ENCODE measurements at regions not wholly inside any gene's neighbourhood (a gene's known extent, or its start where the extent isn't known, plus 50 kb on each side); places are given as distances from the start of the nearest gene placed in this dataset.
"Not testable (repeated sequence)": the region's sequence is repeated elsewhere in the genome, so short reads cannot be mapped to it uniquely, and the experiment has no call there.

GRCh38 chr5:143533978-143534760 is 130.7 kb upstream of the NR3C1 start:
- DNase-seq (ENCODE audit: low spot score): no peak

GRCh38 chr5:143533475-143533874 is 130.0 kb upstream of the NR3C1 start:
- DNase-seq (ENCODE audit: low spot score): no peak

- DNase-seq (ENCODE audit: low spot score): no peak
Observed at GRCh38 chr5:143527808-143528207, 124.3 kb upstream of the NR3C1 start.

- DNase-seq (ENCODE audit: low spot score): no peak
Observed at GRCh38 chr5:143525176-143525575, 121.7 kb upstream of the NR3C1 start.

- no peak for DNase-seq (ENCODE audit: low spot score)
Observed at GRCh38 chr5:143524338-143524945, 121.0 kb upstream of the NR3C1 start.

GRCh38 chr5:143521846-143522400 is 118.4 kb upstream of the NR3C1 start:
- no peak for DNase-seq (ENCODE audit: low spot score)

GRCh38 chr5:143521141-143521540 is 117.7 kb upstream of the NR3C1 start:
- no peak for DNase-seq (ENCODE audit: low spot score)

GRCh38 chr5:143519215-143519614 is 115.7 kb upstream of the NR3C1 start:
- not testable (repeated sequence) for DNase-seq (ENCODE audit: low spot score)

- DNase-seq (ENCODE audit: low spot score): not testable (repeated sequence)
Observed at GRCh38 chr5:143517824-143518223, 114.3 kb upstream of the NR3C1 start.

- DNase-seq (ENCODE audit: low spot score): no peak
Observed at GRCh38 chr5:143516249-143516648, 112.8 kb upstream of the NR3C1 start.

- DNase-seq (ENCODE audit: low spot score): no peak
Observed at GRCh38 chr5:143515829-143516228, 112.3 kb upstream of the NR3C1 start.

- no peak for DNase-seq (ENCODE audit: low spot score)
Observed at GRCh38 chr5:143514616-143515335, 111.3 kb upstream of the NR3C1 start.

GRCh38 chr5:143513720-143514119 is 110.2 kb upstream of the NR3C1 start:
- no peak for DNase-seq (ENCODE audit: low spot score)

GRCh38 chr5:143511736-143512135 is 108.2 kb upstream of the NR3C1 start:
- DNase-seq (ENCODE audit: low spot score): no peak

GRCh38 chr5:143509758-143510221 is 106.3 kb upstream of the NR3C1 start:
- DNase-seq (ENCODE audit: low spot score): no peak

- DNase-seq (ENCODE audit: low spot score): no peak
Observed at GRCh38 chr5:143506836-143507552, 103.5 kb upstream of the NR3C1 start.

GRCh38 chr5:143505934-143506333 is 102.4 kb upstream of the NR3C1 start:
- DNase-seq (ENCODE audit: low spot score): no peak

GRCh38 chr5:143505354-143505753 is 101.9 kb upstream of the NR3C1 start:
- no peak for DNase-seq (ENCODE audit: low spot score)

- no peak for DNase-seq (ENCODE audit: low spot score)
Observed at GRCh38 chr5:143501310-143502044, 98.0 kb upstream of the NR3C1 start.

- no peak for DNase-seq (ENCODE audit: low spot score)
Observed at GRCh38 chr5:143499480-143500114, 96.1 kb upstream of the NR3C1 start.

- no peak for DNase-seq (ENCODE audit: low spot score)
Observed at GRCh38 chr5:143498821-143499220, 95.3 kb upstream of the NR3C1 start.

Data from ecto neural progenitor cell (in vitro differentiated cells).